Activated CD4-positive, CD25-positive, alpha-beta regulatory T cell treated with anti-CD3 and anti-CD28 coated beads, Interleukin-2, amount 50 U/mL, for 16 hours (primary cell): ENCODE measurements at regions not wholly inside any gene's neighbourhood (a gene's known extent, or its start where the extent isn't known, plus 50 kb on each side); places are given as distances from the start of the nearest gene placed in this dataset.

Experiments
- DNase-seq: peaks from one replicate; pipeline ENCODE4 v3.0.0-alpha.2; 2020; ENCODE audit warnings: low read depth, low spot score

GRCh38 chr9:18068900-18069299 lies 405.1 kb upstream of the ADAMTSL1 start:
- no peak for DNase-seq

GRCh38 chr9:18071651-18072060 lies 402.3 kb upstream of the ADAMTSL1 start:
- DNase-seq: no peak

- DNase-seq: no peak
These were observed 401.0 kb upstream of the ADAMTSL1 start for GRCh38 chr9:18073002-18073401.

- no peak for DNase-seq
These were observed 399.9 kb upstream of the ADAMTSL1 start for GRCh38 chr9:18074041-18074440.

- DNase-seq: no peak
These were observed 398.6 kb upstream of the ADAMTSL1 start for GRCh38 chr9:18075253-18075952.

GRCh38 chr9:18077941-18078678 lies 395.8 kb upstream of the ADAMTSL1 start:
- no peak for DNase-seq

GRCh38 chr9:18092138-18092537 lies 381.8 kb upstream of the ADAMTSL1 start:
- no peak for DNase-seq

GRCh38 chr9:18106006-18106560 lies 367.9 kb upstream of the ADAMTSL1 start:
- DNase-seq: no peak

GRCh38 chr9:18109675-18110074 lies 364.3 kb upstream of the ADAMTSL1 start:
- no peak for DNase-seq

- no peak for DNase-seq
These were observed 362.8 kb upstream of the ADAMTSL1 start for GRCh38 chr9:18111146-18111545.

GRCh38 chr9:18114559-18115475 lies 359.1 kb upstream of the ADAMTSL1 start:
- DNase-seq: no peak

- no peak for DNase-seq
These were observed 355.7 kb upstream of the ADAMTSL1 start for GRCh38 chr9:18118268-18118667.

GRCh38 chr9:18122171-18122570 lies 351.8 kb upstream of the ADAMTSL1 start:
- DNase-seq: no peak

GRCh38 chr9:18124760-18125159 lies 349.2 kb upstream of the ADAMTSL1 start:
- DNase-seq: no peak

- no peak for DNase-seq
These were observed 347.0 kb upstream of the ADAMTSL1 start for GRCh38 chr9:18126831-18127498.

- no peak for DNase-seq
These were observed 346.5 kb upstream of the ADAMTSL1 start for GRCh38 chr9:18127499-18127875.

- DNase-seq: no peak
These were observed 344.1 kb upstream of the ADAMTSL1 start for GRCh38 chr9:18129809-18130334.

GRCh38 chr9:18136354-18136994 lies 337.5 kb upstream of the ADAMTSL1 start:
- DNase-seq: no peak

GRCh38 chr9:18137815-18138214 lies 336.1 kb upstream of the ADAMTSL1 start:
- DNase-seq: no peak

- DNase-seq: no peak
These were observed 335.3 kb upstream of the ADAMTSL1 start for GRCh38 chr9:18138656-18139055.

GRCh38 chr9:18141681-18142080 lies 332.3 kb upstream of the ADAMTSL1 start:
- no peak for DNase-seq
